ENCODE measurements at regions not wholly inside any gene's neighbourhood (a gene's known extent, or its start where the extent isn't known, plus 50 kb on each side); places are given as distances from the start of the nearest gene placed in this dataset.

DNA sequence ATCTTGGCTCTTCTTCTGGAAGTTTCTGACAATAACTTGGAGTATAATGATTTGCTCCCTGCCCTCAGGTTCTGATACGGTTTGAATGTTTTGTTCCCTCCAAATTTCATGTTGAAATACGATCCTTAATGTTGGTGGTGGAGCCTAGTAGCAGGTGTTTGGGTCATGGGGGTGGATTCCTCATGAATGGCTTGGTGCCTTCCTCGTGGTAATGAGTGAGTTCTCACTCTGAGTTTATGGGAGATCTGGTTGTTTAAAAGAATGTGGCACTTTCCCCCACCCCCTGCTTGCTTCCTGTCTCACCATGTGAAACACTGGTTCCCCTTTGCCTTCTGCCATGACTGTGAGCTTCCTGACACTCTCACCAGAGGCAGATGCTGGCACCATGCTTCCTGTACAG lies 103.0 kb upstream of the OSMR start (continued):
- TF ChIP-seq USF1 (IDR thresholded peaks at IDR 0.05; ENCODE audit: borderline replicate concordance, low read depth) (no peak), FOXJ3 (CRISPR knock-in tag; IDR thresholded peaks at IDR 0.05) (no peak), RAD21 (IDR thresholded peaks at IDR 0.05; ENCODE audit: low read length) (no peak), RFX5 (IDR thresholded peaks at IDR 0.05; ENCODE audit: low read length) (no peak), RXRA (IDR thresholded peaks at IDR 0.05; ENCODE audit: borderline replicate concordance, low read depth) (no peak), GABPA (IDR thresholded peaks at IDR 0.05; ENCODE audit: low read depth) (no peak), JUND (IDR thresholded peaks at IDR 0.05) (no peak)
- TF ChIP-seq, protein P1, sequence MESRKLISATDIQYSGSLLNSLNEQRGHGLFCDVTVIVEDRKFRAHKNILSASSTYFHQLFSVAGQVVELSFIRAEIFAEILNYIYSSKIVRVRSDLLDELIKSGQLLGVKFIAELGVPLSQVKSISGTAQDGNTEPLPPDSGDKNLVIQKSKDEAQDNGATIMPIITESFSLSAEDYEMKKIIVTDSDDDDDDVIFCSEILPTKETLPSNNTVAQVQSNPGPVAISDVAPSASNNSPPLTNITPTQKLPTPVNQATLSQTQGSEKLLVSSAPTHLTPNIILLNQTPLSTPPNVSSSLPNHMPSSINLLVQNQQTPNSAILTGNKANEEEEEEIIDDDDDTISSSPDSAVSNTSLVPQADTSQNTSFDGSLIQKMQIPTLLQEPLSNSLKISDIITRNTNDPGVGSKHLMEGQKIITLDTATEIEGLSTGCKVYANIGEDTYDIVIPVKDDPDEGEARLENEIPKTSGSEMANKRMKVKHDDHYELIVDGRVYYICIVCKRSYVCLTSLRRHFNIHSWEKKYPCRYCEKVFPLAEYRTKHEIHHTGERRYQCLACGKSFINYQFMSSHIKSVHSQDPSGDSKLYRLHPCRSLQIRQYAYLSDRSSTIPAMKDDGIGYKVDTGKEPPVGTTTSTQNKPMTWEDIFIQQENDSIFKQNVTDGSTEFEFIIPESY (IDR thresholded peaks at IDR 0.05; ENCODE audit: borderline replicate concordance, low read depth) = no peak

- Histone ChIP-seq H2AFZ (ENCODE audit: low read depth) (no peak overlapping the region), H3K9ac (no peak overlapping the region), H3K9me2 (no peaks in the 10 kb centered on the region), H3K9me3 (0 out of 2 replicates have a peak, but pooled peaks cover 8% of the 10 kb centered on the region), H3K36me3 (replicated peaks in 1 of 2; ENCODE audit: control insufficient read depth in 1 of 2, insufficient read depth in 2 of 2, low read length in 1 of 2) (no peaks in the 10 kb centered on the region), H3F3A (replicated peaks; ENCODE audit: insufficient read depth) (no peaks in the 10 kb centered on the region), H4K20me1 (ENCODE audit: insufficient read depth) (no peaks in the 10 kb centered on the region), H3K79me2 (ENCODE audit: insufficient read depth) (no peaks in the 10 kb centered on the region), H3K27ac (ENCODE audit: low read depth in 2 of 2, low read length in 1 of 2) (no peak overlapping the region), H3K4me2 (no peak overlapping the region), H3K27me3 (ENCODE audit: insufficient read depth) (no peaks in the 10 kb centered on the region), H3K4me1 (ENCODE audit: control insufficient read depth in 1 of 2, insufficient read depth in 2 of 2, low read depth in 1 of 2, low read length in 1 of 2) (no peaks in the 10 kb centered on the region), H3K4me3 (ENCODE audit: low read depth in 2 of 2, low read length in 1 of 2) (no peak overlapping the region)
- DNase-seq = no peak
- POLR2A ChIA-PET = no interaction called here
- CTCF ChIA-PET = no interaction called here
- 9% methylated on average over 1 of the region's 1 CpG for WGBS (ENCODE audit: low lambda C conversion rate)
- TF ChIP-seq EZH2phosphoT487 (IDR thresholded peaks at IDR 0.05; ENCODE audit: borderline replicate concordance, low read depth) = no peak
- no peak for TF ChIP-seq NFIC (IDR thresholded peaks at IDR 0.05; ENCODE audit: borderline replicate concordance)
- no peak for TF ChIP-seq RCOR1 (IDR thresholded peaks at IDR 0.05; ENCODE audit: low read length)
- no peak for TF ChIP-seq TCF12 (IDR thresholded peaks at IDR 0.05)
- TF ChIP-seq TEAD4 (IDR thresholded peaks at IDR 0.05; ENCODE audit: borderline replicate concordance, insufficient read depth) = no peak
- TF ChIP-seq, protein P2, sequence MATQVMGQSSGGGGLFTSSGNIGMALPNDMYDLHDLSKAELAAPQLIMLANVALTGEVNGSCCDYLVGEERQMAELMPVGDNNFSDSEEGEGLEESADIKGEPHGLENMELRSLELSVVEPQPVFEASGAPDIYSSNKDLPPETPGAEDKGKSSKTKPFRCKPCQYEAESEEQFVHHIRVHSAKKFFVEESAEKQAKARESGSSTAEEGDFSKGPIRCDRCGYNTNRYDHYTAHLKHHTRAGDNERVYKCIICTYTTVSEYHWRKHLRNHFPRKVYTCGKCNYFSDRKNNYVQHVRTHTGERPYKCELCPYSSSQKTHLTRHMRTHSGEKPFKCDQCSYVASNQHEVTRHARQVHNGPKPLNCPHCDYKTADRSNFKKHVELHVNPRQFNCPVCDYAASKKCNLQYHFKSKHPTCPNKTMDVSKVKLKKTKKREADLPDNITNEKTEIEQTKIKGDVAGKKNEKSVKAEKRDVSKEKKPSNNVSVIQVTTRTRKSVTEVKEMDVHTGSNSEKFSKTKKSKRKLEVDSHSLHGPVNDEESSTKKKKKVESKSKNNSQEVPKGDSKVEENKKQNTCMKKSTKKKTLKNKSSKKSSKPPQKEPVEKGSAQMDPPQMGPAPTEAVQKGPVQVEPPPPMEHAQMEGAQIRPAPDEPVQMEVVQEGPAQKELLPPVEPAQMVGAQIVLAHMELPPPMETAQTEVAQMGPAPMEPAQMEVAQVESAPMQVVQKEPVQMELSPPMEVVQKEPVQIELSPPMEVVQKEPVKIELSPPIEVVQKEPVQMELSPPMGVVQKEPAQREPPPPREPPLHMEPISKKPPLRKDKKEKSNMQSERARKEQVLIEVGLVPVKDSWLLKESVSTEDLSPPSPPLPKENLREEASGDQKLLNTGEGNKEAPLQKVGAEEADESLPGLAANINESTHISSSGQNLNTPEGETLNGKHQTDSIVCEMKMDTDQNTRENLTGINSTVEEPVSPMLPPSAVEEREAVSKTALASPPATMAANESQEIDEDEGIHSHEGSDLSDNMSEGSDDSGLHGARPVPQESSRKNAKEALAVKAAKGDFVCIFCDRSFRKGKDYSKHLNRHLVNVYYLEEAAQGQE (IDR thresholded peaks at IDR 0.05; ENCODE audit: low read depth, low read length) = no peak
- TF ChIP-seq POLR2AphosphoS5 (IDR thresholded peaks at IDR 0.05; ENCODE audit: low read depth, low read length) = no peak
- TF ChIP-seq, protein P3, sequence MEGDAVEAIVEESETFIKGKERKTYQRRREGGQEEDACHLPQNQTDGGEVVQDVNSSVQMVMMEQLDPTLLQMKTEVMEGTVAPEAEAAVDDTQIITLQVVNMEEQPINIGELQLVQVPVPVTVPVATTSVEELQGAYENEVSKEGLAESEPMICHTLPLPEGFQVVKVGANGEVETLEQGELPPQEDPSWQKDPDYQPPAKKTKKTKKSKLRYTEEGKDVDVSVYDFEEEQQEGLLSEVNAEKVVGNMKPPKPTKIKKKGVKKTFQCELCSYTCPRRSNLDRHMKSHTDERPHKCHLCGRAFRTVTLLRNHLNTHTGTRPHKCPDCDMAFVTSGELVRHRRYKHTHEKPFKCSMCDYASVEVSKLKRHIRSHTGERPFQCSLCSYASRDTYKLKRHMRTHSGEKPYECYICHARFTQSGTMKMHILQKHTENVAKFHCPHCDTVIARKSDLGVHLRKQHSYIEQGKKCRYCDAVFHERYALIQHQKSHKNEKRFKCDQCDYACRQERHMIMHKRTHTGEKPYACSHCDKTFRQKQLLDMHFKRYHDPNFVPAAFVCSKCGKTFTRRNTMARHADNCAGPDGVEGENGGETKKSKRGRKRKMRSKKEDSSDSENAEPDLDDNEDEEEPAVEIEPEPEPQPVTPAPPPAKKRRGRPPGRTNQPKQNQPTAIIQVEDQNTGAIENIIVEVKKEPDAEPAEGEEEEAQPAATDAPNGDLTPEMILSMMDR (IDR thresholded peaks at IDR 0.05) = no peak
- TF ChIP-seq PBX3 (IDR thresholded peaks at IDR 0.05) = no peak
- no peak for TF ChIP-seq MEF2A (IDR thresholded peaks at IDR 0.05; ENCODE audit: borderline replicate concordance, low read depth)
- TF ChIP-seq JUND (IDR thresholded peaks at IDR 0.05) = no peak
- no peak for TF ChIP-seq SMC3 (IDR thresholded peaks at IDR 0.05; ENCODE audit: low read depth, low read length)
- no peak for TF ChIP-seq GATA2 (CRISPR knock-in tag; IDR thresholded peaks at IDR 0.05)
- TF ChIP-seq NRF1 (IDR thresholded peaks at IDR 0.05; ENCODE audit: low read depth, low read length) = no peak
Observed at GRCh38 chr5:38743562-38743961, 102.2 kb upstream of the OSMR start.

Measured in SK-N-SH (cell line).